PC-9 (cell line): ENCODE measurements at regions not wholly inside any gene's neighbourhood (a gene's known extent, or its start where the extent isn't known, plus 50 kb on each side); places are given as distances from the start of the nearest gene placed in this dataset.

Source experiments
- BruUV-seq: library from RNA; stranded (reverse); fragments of 400-500 nt; replicated peaks from 2 replicates; lab custom pipeline; 2021; lab: Mats Ljungman, UMichigan
- CTCF ChIA-PET: fragments of 300-600 bp; sonication (Branson Sonifier 250); formaldehyde crosslinking; loops from one replicate; lab custom pipeline; 2022; ENCODE audit warnings: antibody characterized with exemption; lab: Charles Lee
- POLR2A ChIA-PET: fragments of 300-600 bp; sonication (Branson Sonifier 250); formaldehyde crosslinking; loops from one replicate; lab custom pipeline; 2022; ENCODE audit warnings: antibody characterized with exemption; ENCODE audit not compliant: unreplicated experiment; lab: Charles Lee
- DNase-seq, 2 experiments: peaks; one replicate each; pipeline versions ENCODE4 v3.0.0 to v3.0.0-alpha.2; 2015 to 2022; ENCODE audit warnings: mixed read lengths in 1 of 2
- H2AFZ ChIP-seq: fragments of 200-600 bp; sonication (generic); 2 replicates; pipeline ENCODE4 v1.8.1; 2017; ENCODE audit warnings: antibody characterized with exemption
- H3F3A ChIP-seq: fragments of 200-600 bp; sonication (generic); 2 replicates; pipeline ENCODE4 v1.8.1; 2017; ENCODE audit warnings: antibody characterized with exemption, mild to moderate bottlenecking, low read depth; ENCODE audit not compliant: insufficient read depth
- H3K27ac ChIP-seq: fragments of 200-600 bp; sonication (generic); 2 replicates; pipeline ENCODE4 v1.6.1; 2016; ENCODE audit warnings: mixed run types
- H3K27me3 ChIP-seq: fragments of 200-600 bp; sonication (generic); 2 replicates; pipeline ENCODE4 v1.6.1; 2016; ENCODE audit warnings: low read depth, mixed run types; ENCODE audit not compliant: insufficient read depth
- H3K36me3 ChIP-seq: fragments of 200-600 bp; sonication (generic); 2 replicates; pipeline ENCODE4 v1.6.1; 2016; ENCODE audit warnings: low read depth, mixed run types
- H3K4me1 ChIP-seq: fragments of 200-600 bp; sonication (generic); replicated peaks from 2 replicates; pipeline ENCODE4 v1.6.1; 2016; ENCODE audit warnings: mixed run types; ENCODE audit not compliant: insufficient read depth
- H3K4me2 ChIP-seq: fragments of 200-600 bp; sonication (generic); 2 replicates; pipeline ENCODE4 v1.6.1; 2017; ENCODE audit warnings: mixed run types
- H3K4me3 ChIP-seq: fragments of 200-600 bp; sonication (generic); 2 replicates; pipeline ENCODE4 v1.6.1; 2016; ENCODE audit warnings: mixed run types
- H3K79me2 ChIP-seq: fragments of 200-600 bp; sonication (generic); 2 replicates; pipeline ENCODE4 v1.6.1; 2017; ENCODE audit warnings: low read depth, mixed run types
- H3K9me2 ChIP-seq: fragments of 200-600 bp; sonication (generic); 2 replicates; pipeline ENCODE4 v1.8.1; 2017; ENCODE audit warnings: mild to moderate bottlenecking; ENCODE audit not compliant: insufficient read depth
- H3K9me3 ChIP-seq: fragments of 200-600 bp; sonication (generic); 2 replicates; pipeline ENCODE4 v1.8.1; 2016; ENCODE audit warnings: low read depth; ENCODE audit not compliant: insufficient read depth
- H4K20me1 ChIP-seq: fragments of 200-600 bp; sonication (generic); 2 replicates; pipeline ENCODE4 v1.8.1; 2017; ENCODE audit not compliant: insufficient read depth
- CTCF ChIP-seq: fragments of 200-600 bp; sonication (generic); conservative IDR thresholded peaks from 2 replicates; pipeline ENCODE4 v1.6.1; 2017; ENCODE audit warnings: mixed run types, antibody characterized with exemption, mild to moderate bottlenecking, moderate library complexity
- EZH2 ChIP-seq: fragments of 200-600 bp; sonication (generic); IDR thresholded peaks from 2 replicates; pipeline ENCODE4 v1.8.0; 2017; ENCODE audit warnings: antibody characterized with exemption, low read depth
- intact Hi-C: fragments of 100-400 bp; cut with micrococcal nuclease; formaldehyde crosslinking; loops from one replicate; pipeline ENCODE4 v1.10.0; 2022; ENCODE audit not compliant: unreplicated experiment

GRCh38 chr4:31383767-31384166 is 663.6 kb downstream of the PCDH7 start:
- H3K27ac ChIP-seq, result no peak overlapping the region
- POLR2A ChIA-PET, result interaction anchor here (0.6 kb wide), 1 partner anchor 262 kb away, joined by 3 read pairs; no protein-coding TSS in a partner anchor
- no peak overlapping the region for H3K4me3 ChIP-seq
- H2AFZ ChIP-seq, result peak overlapping the region; percentile 48; the same call in 1 of the 2 replicates
- DNase-seq, result no peak
- no peaks in the 10 kb centered on the region for H3F3A ChIP-seq
- no peaks in the 10 kb centered on the region for H3K79me2 ChIP-seq
- intact Hi-C loops, result no loop called here
- H3K36me3 ChIP-seq, result no peaks in the 10 kb centered on the region
- no peaks in the 10 kb centered on the region for H3K4me1 ChIP-seq
- H3K9me2 ChIP-seq, result no peaks in the 10 kb centered on the region
- H4K20me1 ChIP-seq, result no peaks in the 10 kb centered on the region
- BruUV-seq, result no TSS peak
- no peak for TF ChIP-seq EZH2
- no peak for TF ChIP-seq CTCF
- CTCF ChIA-PET, result no interaction called here
- no peaks in the 10 kb centered on the region for H3K27me3 ChIP-seq
- H3K4me2 ChIP-seq, result no peak overlapping the region
- no peaks in the 10 kb centered on the region for H3K9me3 ChIP-seq

GRCh38 chr4:31390849-31391248 is 670.7 kb downstream of the PCDH7 start:
- Histone ChIP-seq H3K27ac (no peak overlapping the region), H3K4me1 (no peaks in the 10 kb centered on the region), H3K9me3 (no peaks in the 10 kb centered on the region), H3K36me3 (no peaks in the 10 kb centered on the region), H3K4me3 (no peak overlapping the region), H3K9me2 (no peaks in the 10 kb centered on the region), H3K27me3 (no peaks in the 10 kb centered on the region), H4K20me1 (no peaks in the 10 kb centered on the region), H3F3A (no peaks in the 10 kb centered on the region), H2AFZ (no peak overlapping the region), H3K79me2 (no peaks in the 10 kb centered on the region), H3K4me2 (no peak overlapping the region)
- BruUV-seq, result no TSS peak
- intact Hi-C loops, result no loop called here
- ChIA-PET POLR2A (no interaction called here), CTCF (no interaction called here)
- no peak for TF ChIP-seq EZH2
- TF ChIP-seq CTCF, result no peak
- DNase-seq, result no peak

- Histone ChIP-seq H3K4me2 (no peak overlapping the region), H4K20me1 (no peaks in the 10 kb centered on the region), H2AFZ (no peak overlapping the region), H3K36me3 (no peaks in the 10 kb centered on the region), H3K9me3 (no peaks in the 10 kb centered on the region), H3K4me3 (no peak overlapping the region), H3K9me2 (no peaks in the 10 kb centered on the region), H3K27me3 (no peaks in the 10 kb centered on the region), H3K79me2 (no peaks in the 10 kb centered on the region), H3K4me1 (no peaks in the 10 kb centered on the region), H3F3A (no peaks in the 10 kb centered on the region), H3K27ac (no peak overlapping the region)
- no peak for TF ChIP-seq CTCF
- TF ChIP-seq EZH2, result no peak
- intact Hi-C loops, result no loop called here
- POLR2A ChIA-PET, result no interaction called here
- CTCF ChIA-PET, result no interaction called here
- no TSS peak for BruUV-seq
- DNase-seq, result no peak
Measured at GRCh38 chr4:31391976-31392375, 671.8 kb downstream of the PCDH7 start.
